GM21723 (cell line): ENCODE measurements at regions not wholly inside any gene's neighbourhood (a gene's known extent, or its start where the extent isn't known, plus 50 kb on each side); places are given as distances from the start of the nearest gene placed in this dataset.
"Not testable (repeated sequence)": the region's sequence is repeated elsewhere in the genome, so short reads cannot be mapped to it uniquely, and the experiment has no call there.

ENCODE experiments used
- ATAC-seq: cut with Tn5 transposase; IDR thresholded peaks from one replicate; pipeline ENCODE4 v1.9.1; 2021; ENCODE audit warnings: mild to moderate bottlenecking, moderate library complexity; ENCODE audit not compliant: unreplicated experiment

- ATAC-seq, result no peak
Measured at GRCh38 chr5:89190515-89191265, 307.7 kb upstream of the MEF2C start.

GRCh38 chr5:89187883-89188465, 305.0 kb upstream of the MEF2C start:
- no peak for ATAC-seq

GRCh38 chr5:89187268-89187667, 304.3 kb upstream of the MEF2C start:
- ATAC-seq, result no peak

GRCh38 chr5:89181546-89181945, 298.6 kb upstream of the MEF2C start:
- ATAC-seq, result no peak

- ATAC-seq, result no peak
Measured at GRCh38 chr5:89179731-89180130, 296.7 kb upstream of the MEF2C start.

- ATAC-seq, result no peak
Measured at GRCh38 chr5:89178541-89178940, 295.6 kb upstream of the MEF2C start.

GRCh38 chr5:89173528-89173927, 290.5 kb upstream of the MEF2C start:
- ATAC-seq, result no peak

- peak; percentile 88 for ATAC-seq
Measured at GRCh38 chr5:89168766-89169165, 285.8 kb upstream of the MEF2C start.

- not testable (repeated sequence) for ATAC-seq
Measured at GRCh38 chr5:89164703-89165102, 281.7 kb upstream of the MEF2C start.

- ATAC-seq, result no peak
Measured at GRCh38 chr5:89156226-89156625, 273.2 kb upstream of the MEF2C start.

GRCh38 chr5:89147031-89147430, 264.0 kb upstream of the MEF2C start:
- ATAC-seq, result no peak

GRCh38 chr5:89137148-89137547, 254.2 kb upstream of the MEF2C start:
- no peak for ATAC-seq

- ATAC-seq, result no peak
Measured at GRCh38 chr5:89133975-89134374, 251.0 kb upstream of the MEF2C start.

- no peak for ATAC-seq
Measured at GRCh38 chr5:89133129-89133528, 250.1 kb upstream of the MEF2C start.

- no peak for ATAC-seq
Measured at GRCh38 chr5:89130851-89131250, 247.9 kb upstream of the MEF2C start.

- ATAC-seq, result no peak
Measured at GRCh38 chr5:89129941-89130340, 247.0 kb upstream of the MEF2C start.

- ATAC-seq, result no peak
Measured at GRCh38 chr5:89128906-89129625, 246.1 kb upstream of the MEF2C start.

- no peak for ATAC-seq
Measured at GRCh38 chr5:89128092-89128491, 245.1 kb upstream of the MEF2C start.

- ATAC-seq, result no peak
Measured at GRCh38 chr5:89127191-89127590, 244.2 kb upstream of the MEF2C start.

- no peak for ATAC-seq
Measured at GRCh38 chr5:89125372-89125771, 242.4 kb upstream of the MEF2C start.

- ATAC-seq, result no peak
Measured at GRCh38 chr5:89123581-89123980, 240.6 kb upstream of the MEF2C start.

GRCh38 chr5:89120719-89121118, 237.7 kb upstream of the MEF2C start:
- no peak for ATAC-seq
